ENCODE measurements at regions not wholly inside any gene's neighbourhood (a gene's known extent, or its start where the extent isn't known, plus 50 kb on each side); places are given as distances from the start of the nearest gene placed in this dataset.

- CTCF ChIA-PET: interaction anchor here (1.0 to 1.1 kb wide), 4 partner anchors 9 to 165 kb away, joined by 3 read pairs; partner anchors contain the start of gene ASCL3
- Histone ChIP-seq H3K36me3 (replicated peaks in 1 of 2; ENCODE audit: control insufficient read depth in 1 of 2, insufficient read depth in 2 of 2, low read length in 1 of 2) (peaks cover 0 to 16% of the 10 kb centered on the region in 2 experiments), H3K4me2 (no peak overlapping the region), H3K4me3 (ENCODE audit: low read depth in 2 of 2, low read length in 1 of 2) (no peak overlapping the region), H3K9me2 (no peaks in the 10 kb centered on the region), H3K27me3 (ENCODE audit: insufficient read depth) (no peaks in the 10 kb centered on the region), H3K9me3 (no peaks in the 10 kb centered on the region), H3K27ac (ENCODE audit: low read depth in 2 of 2, low read length in 1 of 2) (no peak overlapping the region; a peak in 1 of 4 replicates), H2AFZ (ENCODE audit: low read depth) (no peak overlapping the region), H3K9ac (no peak overlapping the region), H3K4me1 (ENCODE audit: control insufficient read depth in 1 of 2, insufficient read depth in 2 of 2, low read depth in 1 of 2, low read length in 1 of 2) (peaks cover 5 to 8% of the 10 kb centered on the region in 2 experiments; a peak in 3 of 4 replicates), H3K79me2 (ENCODE audit: insufficient read depth) (peaks cover 25% of the 10 kb centered on the region), H4K20me1 (ENCODE audit: insufficient read depth) (no peaks in the 10 kb centered on the region), H3F3A (replicated peaks; ENCODE audit: insufficient read depth) (no peaks in the 10 kb centered on the region)
- DNase-seq: no peak
- TF ChIP-seq FOXJ3 (CRISPR knock-in tag; IDR thresholded peaks at IDR 0.05) (no peak), GABPA (IDR thresholded peaks at IDR 0.05; ENCODE audit: low read depth) (no peak), SMC3 (IDR thresholded peaks at IDR 0.05; ENCODE audit: low read depth, low read length) (no peak), GATA2 (CRISPR knock-in tag; IDR thresholded peaks at IDR 0.05) (no peak), SIN3A (IDR thresholded peaks at IDR 0.05; ENCODE audit: borderline replicate concordance, low read depth, low read length) (no peak), CHD2 (IDR thresholded peaks at IDR 0.05; ENCODE audit: low read length, partially characterized antibody) (no peak), POLR2AphosphoS5 (IDR thresholded peaks at IDR 0.05; ENCODE audit: low read depth, low read length) (no peak), IRF3 (IDR thresholded peaks at IDR 0.05; ENCODE audit: low read depth, low read length) (no peak), RCOR1 (IDR thresholded peaks at IDR 0.05; ENCODE audit: low read length) (no peak), RFX5 (IDR thresholded peaks at IDR 0.05; ENCODE audit: low read length) (no peak), EZH2phosphoT487 (IDR thresholded peaks at IDR 0.05; ENCODE audit: borderline replicate concordance, low read depth) (no peak), MXI1 (IDR thresholded peaks at IDR 0.05; ENCODE audit: low read depth, low read length) (no peak), EP300 (IDR thresholded peaks at IDR 0.05; ENCODE audit: borderline replicate concordance in 1 of 2, low read depth in 1 of 2, low read length in 1 of 2) (no peak), ELF1 (IDR thresholded peaks at IDR 0.05) (no peak), TEAD4 (IDR thresholded peaks at IDR 0.05; ENCODE audit: borderline replicate concordance, insufficient read depth) (no peak)
- TF ChIP-seq, protein P1, sequence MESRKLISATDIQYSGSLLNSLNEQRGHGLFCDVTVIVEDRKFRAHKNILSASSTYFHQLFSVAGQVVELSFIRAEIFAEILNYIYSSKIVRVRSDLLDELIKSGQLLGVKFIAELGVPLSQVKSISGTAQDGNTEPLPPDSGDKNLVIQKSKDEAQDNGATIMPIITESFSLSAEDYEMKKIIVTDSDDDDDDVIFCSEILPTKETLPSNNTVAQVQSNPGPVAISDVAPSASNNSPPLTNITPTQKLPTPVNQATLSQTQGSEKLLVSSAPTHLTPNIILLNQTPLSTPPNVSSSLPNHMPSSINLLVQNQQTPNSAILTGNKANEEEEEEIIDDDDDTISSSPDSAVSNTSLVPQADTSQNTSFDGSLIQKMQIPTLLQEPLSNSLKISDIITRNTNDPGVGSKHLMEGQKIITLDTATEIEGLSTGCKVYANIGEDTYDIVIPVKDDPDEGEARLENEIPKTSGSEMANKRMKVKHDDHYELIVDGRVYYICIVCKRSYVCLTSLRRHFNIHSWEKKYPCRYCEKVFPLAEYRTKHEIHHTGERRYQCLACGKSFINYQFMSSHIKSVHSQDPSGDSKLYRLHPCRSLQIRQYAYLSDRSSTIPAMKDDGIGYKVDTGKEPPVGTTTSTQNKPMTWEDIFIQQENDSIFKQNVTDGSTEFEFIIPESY (IDR thresholded peaks at IDR 0.05; ENCODE audit: borderline replicate concordance, low read depth): no peak
- TF ChIP-seq, protein P2, sequence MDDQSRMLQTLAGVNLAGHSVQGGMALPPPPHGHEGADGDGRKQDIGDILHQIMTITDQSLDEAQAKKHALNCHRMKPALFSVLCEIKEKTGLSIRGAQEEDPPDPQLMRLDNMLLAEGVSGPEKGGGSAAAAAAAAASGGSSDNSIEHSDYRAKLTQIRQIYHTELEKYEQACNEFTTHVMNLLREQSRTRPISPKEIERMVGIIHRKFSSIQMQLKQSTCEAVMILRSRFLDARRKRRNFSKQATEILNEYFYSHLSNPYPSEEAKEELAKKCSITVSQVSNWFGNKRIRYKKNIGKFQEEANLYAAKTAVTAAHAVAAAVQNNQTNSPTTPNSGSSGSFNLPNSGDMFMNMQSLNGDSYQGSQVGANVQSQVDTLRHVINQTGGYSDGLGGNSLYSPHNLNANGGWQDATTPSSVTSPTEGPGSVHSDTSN (IDR thresholded peaks at IDR 0.05): no peak
- WGBS (ENCODE audit: low lambda C conversion rate): 89% methylated on average over 4 of the region's 8 CpGs
- POLR2A ChIA-PET: no interaction called here
These were observed 95.5 kb downstream of the RPL27A start for GRCh38 chr11:8777907-8778767.
